ENCODE measurements at regions not wholly inside any gene's neighbourhood (a gene's known extent, or its start where the extent isn't known, plus 50 kb on each side); places are given as distances from the start of the nearest gene placed in this dataset.

- TF ChIP-seq CTCF (IDR thresholded peaks at IDR 0.05) (no peak), POLR2AphosphoS5 (IDR thresholded peaks at IDR 0.05) (no peak), POLR2A (IDR thresholded peaks at IDR 0.05) (no peak)
Observed at GRCh38 chr22:27083610-27084009, 426.2 kb downstream of the MIAT start.

Measured in stomach (tissue), 4 donors.